DMS53 treated with DMSO at 0.1 percent for 48 hours (cell line): ENCODE measurements at regions not wholly inside any gene's neighbourhood (a gene's known extent, or its start where the extent isn't known, plus 50 kb on each side); places are given as distances from the start of the nearest gene placed in this dataset.

Source experiments
- DNase-seq: peaks from one replicate; lab custom pipeline; 2025; ENCODE audit not compliant: unreplicated experiment; lab: John Stamatoyannopoulos, UW

- DNase-seq = no peak
Measured at GRCh38 chr3:87175732-87176131, 51.4 kb upstream of the CHMP2B start.

GRCh38 chr3:87173776-87174175 lies 53.3 kb upstream of the CHMP2B start:
- DNase-seq = no peak

DNA sequence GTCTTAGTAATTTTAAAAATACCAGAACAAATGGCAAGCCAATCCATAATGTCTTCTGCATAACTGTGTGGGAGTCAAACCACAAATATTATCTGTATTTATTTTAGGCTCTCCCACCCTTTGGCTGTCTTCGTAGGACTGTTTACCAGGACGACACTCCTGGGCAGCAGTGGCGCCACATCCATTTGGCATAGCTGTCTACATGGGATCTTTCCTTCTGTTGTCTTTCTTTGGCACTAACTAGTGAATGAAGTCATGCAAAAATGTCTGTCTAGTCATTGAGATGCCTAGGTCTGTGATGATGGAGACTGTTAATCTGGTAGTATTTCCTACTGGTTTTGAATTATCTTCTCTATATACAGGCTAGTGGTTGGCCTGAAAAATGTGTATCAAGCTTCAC lies 54.0 kb upstream of the CHMP2B start:
- DNase-seq = no peak

- DNase-seq = peak; percentile 30
Measured at GRCh38 chr3:87167628-87168456, 59.3 kb upstream of the CHMP2B start.

GRCh38 chr3:87164245-87164644 lies 62.9 kb upstream of the CHMP2B start:
- DNase-seq = no peak

DNA sequence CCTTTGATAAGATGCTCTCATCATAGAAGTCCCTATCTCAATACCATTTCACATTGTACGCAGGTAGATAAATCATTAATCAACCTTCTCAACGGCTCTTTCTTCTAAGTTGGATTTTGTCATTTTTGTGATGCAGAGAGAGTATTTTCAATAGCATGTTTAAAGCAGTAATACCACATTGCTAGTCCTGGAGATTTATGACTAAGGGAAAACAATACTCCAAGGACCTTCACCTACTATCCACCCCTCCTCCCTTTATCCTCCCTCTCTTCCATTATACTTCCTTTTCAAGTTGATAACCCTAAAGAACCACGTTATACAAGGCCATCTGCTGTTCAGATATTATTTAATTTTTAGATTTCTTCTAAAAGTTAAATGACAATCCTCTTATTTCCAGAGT lies 65.3 kb upstream of the CHMP2B start:
- no peak for DNase-seq

DNA sequence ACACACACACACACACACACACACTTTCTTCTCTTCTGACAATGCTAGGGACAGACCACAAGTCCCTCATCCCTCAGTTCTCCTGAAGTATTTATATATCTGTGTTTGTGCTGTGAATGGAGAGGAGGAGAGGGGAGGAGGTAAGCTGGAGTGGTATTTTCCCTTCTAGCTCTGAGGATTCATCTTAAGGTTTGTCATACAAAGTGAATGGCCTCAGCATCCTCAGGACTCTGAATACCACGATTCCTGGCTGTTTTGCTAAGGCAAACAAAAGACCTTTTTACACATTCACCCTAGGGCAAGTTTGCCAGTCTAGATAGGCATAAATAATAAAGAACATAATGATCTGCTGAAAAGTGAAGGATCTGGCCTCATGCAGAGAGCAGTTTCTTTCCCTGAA lies 65.7 kb upstream of the CHMP2B start:
- DNase-seq = no peak

DNA sequence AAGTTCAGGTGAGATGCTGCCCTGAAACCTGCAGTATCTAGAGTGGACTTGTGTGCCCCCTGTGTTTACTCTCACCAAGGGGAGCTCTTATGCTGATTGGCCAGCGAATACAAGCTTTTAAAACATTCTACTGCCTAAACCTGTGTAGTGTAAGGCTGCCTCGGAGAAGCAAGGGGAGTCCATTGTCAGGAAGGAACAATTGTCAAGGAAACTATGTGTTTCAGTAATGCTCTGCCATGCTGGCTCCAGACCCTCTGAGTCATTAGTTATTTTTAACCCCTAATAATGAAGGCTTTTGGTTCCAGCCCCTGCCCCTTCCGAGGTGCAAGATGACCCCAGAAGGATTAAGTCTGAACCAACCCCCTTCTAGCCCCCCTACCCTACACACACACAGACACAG lies 66.1 kb upstream of the CHMP2B start:
- DNase-seq = no peak

GRCh38 chr3:87158823-87159222 lies 68.3 kb upstream of the CHMP2B start:
- DNase-seq = no peak

- no peak for DNase-seq
Measured at GRCh38 chr3:87148020-87148419, 79.1 kb upstream of the CHMP2B start.

GRCh38 chr3:87147562-87147961 lies 79.5 kb upstream of the CHMP2B start:
- DNase-seq = no peak

GRCh38 chr3:87145553-87145952 lies 81.6 kb upstream of the CHMP2B start:
- peak; percentile 1 for DNase-seq

- no peak for DNase-seq
Measured at GRCh38 chr3:87136066-87136596, 91.0 kb upstream of the CHMP2B start.

- no peak for DNase-seq
Measured at GRCh38 chr3:87135412-87135811, 91.7 kb upstream of the CHMP2B start.

DNA sequence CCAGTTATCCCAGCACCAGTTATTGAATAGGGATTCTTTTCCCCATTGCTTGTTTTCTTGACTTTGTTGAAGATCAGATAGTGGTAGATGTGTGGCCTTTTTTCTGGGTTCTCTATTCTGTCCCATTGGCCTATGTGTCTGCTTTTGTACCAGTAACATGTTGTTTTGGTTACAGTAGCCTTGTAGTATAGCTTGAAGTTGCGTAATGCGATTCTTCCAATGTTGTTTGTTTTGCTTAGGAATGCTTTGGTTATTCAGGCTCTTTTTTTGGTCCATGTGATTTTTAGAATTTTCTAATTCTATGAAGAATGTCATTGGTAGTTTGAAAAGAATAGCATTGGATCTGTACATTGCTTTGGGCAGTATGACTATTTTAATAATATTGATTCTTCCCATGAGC lies 94.3 kb upstream of the CHMP2B start:
- no peak for DNase-seq

DNA sequence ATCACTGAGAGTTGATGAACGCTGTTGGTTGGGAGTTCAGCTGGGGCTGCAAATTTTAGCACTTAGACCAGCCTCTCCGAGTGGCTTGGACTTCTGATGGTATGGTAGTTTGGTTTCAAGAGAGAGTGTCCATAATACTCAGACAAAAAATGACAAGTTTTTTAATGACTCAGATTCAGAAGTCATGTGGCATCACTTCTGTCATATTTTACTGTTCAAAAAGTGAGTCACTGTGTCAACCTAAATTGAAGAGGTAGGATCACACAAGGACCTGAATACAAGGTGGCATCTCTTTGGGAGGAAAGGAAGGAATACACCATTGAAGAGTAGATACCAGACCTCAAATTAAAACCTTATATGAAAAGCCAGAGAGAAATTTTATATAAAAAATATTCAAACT lies 99.1 kb upstream of the CHMP2B start:
- no peak for DNase-seq

DNA sequence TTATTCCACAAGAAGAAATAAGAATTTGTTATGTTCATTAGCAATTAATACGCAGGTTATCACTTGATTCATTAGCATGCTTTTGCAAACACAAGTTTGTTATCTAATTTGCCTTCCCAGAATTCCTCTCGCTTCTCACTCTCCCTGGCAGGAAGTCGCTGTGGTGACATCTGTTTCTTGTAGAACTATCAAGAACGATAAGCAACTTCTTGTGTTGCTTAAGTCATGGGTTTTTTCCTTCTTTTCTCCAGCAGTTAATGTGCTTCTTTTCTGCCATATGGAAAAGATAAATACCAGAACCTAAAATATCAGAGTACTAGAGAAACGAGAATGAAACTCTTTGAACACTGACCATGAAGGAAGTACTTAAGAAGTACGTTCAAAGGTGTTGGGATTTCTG lies 99.8 kb upstream of the CHMP2B start:
- DNase-seq = no peak

DNA sequence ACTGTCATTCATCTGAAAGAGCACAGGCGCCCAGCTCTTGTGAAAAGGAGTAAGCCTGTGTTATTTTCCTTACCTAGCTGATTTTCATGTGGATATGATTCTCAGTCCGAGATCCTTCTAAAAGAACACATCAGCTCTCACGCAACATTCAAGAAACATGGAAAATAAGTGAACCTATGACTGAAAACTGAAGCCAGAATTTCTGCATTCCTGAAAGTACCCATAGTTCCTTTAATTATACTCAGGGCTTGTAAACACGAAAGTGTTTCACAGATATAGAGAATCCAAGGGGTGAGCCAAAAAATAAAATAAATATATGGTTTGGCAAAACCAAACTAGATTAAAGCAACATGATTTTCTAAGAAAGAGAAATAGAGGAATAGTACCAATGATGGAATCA lies 100.8 kb upstream of the CHMP2B start:
- no peak for DNase-seq

DNA sequence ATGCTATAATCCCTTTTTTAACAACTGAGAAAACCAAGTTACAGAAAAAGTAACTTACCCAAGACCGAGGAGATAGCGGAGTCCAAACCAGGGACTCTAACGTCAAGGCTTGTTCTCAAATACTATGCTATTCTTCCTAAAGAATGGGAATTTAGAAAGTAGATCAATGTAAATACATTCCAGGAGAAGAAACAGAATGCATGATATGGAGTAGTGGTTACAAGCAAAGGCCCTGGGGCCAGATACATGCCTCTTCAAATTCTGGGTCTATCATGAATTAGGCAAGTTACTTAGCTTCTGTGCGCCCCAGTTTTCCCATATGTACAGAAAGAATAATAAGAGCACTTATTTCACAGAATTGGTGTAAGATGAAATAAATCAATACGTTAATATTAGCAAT lies 102.0 kb upstream of the CHMP2B start:
- DNase-seq = no peak

DNA sequence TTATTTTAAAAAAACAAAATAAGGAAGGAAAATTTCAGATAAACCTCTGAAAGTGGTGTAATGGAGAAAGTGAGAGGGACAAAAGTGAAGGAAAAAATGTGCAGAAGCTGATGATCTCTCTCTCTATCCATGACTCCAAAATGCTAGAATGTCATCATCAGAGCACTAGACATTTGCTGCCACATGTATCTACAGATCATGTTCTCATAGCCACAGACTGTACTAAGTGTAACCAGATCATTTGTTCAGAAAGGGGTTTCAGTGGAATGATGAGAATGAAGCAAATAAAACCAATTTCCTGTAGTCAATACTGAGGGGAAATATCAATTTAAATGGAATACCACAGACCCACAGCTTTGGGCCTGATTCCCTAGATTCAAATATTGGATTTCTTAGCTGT lies 104.3 kb upstream of the CHMP2B start:
- DNase-seq = no peak

GRCh38 chr3:87121856-87122255 lies 105.3 kb upstream of the CHMP2B start:
- DNase-seq = no peak

GRCh38 chr3:87120881-87121280 lies 106.2 kb upstream of the CHMP2B start:
- DNase-seq = peak; percentile 6

DNA sequence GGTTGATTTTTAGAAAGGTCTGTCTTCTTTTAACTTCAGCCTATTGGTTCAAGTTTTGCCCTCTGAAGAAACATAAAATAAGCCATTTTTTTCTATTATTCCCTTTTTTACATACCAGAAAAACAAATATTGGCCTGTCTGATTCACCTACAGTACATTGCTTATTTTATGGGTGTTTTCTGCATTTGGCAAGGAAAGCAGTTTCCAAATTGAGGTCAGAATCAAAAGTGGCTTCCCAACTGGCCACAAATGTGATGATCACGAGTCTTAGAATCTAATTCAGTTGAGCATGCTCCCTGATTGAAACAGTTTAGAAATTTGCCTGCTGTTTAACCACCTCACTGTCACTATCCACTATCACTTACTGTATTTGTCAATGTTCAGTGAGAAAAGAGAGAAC lies 106.9 kb upstream of the CHMP2B start:
- DNase-seq = no peak
